ENCODE measurements at regions not wholly inside any gene's neighbourhood (a gene's known extent, or its start where the extent isn't known, plus 50 kb on each side); places are given as distances from the start of the nearest gene placed in this dataset.

DNA sequence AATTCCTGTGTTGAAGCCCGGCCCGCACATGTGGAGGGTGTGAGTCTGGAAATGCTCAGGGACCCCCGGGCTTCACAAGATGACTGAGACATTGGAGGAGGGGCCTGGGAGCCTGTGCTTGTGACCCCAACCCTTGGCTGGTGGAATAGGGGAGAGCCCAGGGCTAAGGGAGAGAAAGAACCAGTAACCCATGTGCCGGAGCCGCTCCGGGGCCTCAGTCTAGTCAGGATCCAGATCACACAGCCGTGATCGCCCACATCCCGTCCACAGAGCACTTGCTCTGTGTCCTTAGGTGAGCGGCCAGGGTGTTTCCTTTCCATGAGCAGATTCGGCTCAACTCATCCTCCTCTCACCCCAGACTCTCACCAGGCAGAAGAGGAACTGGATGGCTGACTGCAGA, 152.3 kb upstream of the RPS6KA2 start:
- Histone ChIP-seq H3K4me1 (ENCODE audit: control insufficient read depth in 1 of 2, low read depth in 2 of 2) (no peaks in the 10 kb centered on the region), H3K27me3 (replicated peaks; ENCODE audit: insufficient read depth) (no peaks in the 10 kb centered on the region), H3K36me3 (no peaks in the 10 kb centered on the region), H3K27ac (no peak overlapping the region), H3K4me3 (no peak overlapping the region), H3K9me3 (no peaks in the 10 kb centered on the region)
- no peak for ATAC-seq (ENCODE audit: insufficient number of reproducible peaks, low FRiP score, low read depth)
- TF ChIP-seq, protein P1, sequence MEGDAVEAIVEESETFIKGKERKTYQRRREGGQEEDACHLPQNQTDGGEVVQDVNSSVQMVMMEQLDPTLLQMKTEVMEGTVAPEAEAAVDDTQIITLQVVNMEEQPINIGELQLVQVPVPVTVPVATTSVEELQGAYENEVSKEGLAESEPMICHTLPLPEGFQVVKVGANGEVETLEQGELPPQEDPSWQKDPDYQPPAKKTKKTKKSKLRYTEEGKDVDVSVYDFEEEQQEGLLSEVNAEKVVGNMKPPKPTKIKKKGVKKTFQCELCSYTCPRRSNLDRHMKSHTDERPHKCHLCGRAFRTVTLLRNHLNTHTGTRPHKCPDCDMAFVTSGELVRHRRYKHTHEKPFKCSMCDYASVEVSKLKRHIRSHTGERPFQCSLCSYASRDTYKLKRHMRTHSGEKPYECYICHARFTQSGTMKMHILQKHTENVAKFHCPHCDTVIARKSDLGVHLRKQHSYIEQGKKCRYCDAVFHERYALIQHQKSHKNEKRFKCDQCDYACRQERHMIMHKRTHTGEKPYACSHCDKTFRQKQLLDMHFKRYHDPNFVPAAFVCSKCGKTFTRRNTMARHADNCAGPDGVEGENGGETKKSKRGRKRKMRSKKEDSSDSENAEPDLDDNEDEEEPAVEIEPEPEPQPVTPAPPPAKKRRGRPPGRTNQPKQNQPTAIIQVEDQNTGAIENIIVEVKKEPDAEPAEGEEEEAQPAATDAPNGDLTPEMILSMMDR (IDR thresholded peaks at IDR 0.05) = no peak
- DNase-seq (ENCODE audit: low spot score) = no peak

DNA sequence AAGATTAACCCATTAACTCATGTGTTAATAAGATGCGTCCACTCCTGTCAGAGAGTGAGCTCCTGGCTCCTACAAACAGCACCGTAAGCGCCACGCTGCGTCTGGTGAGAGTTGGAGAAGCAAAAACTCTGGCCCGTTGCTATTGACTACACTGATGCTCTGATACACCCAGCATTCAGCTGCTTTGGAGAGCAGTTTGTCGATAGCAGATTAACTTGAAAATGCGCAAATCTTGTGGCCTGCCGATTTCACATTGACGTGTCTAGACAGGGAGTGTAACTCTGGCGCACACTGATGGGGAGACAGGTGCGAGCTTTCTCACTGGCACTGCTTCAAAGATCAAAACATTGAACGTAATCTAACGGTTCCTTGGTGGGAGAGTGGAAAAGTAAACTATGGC, 151.7 kb upstream of the RPS6KA2 start:
- Histone ChIP-seq H3K4me3 (no peak overlapping the region), H3K27ac (no peak overlapping the region), H3K4me1 (ENCODE audit: control insufficient read depth in 1 of 2, low read depth in 2 of 2) (no peaks in the 10 kb centered on the region), H3K9me3 (no peaks in the 10 kb centered on the region), H3K27me3 (replicated peaks; ENCODE audit: insufficient read depth) (no peaks in the 10 kb centered on the region), H3K36me3 (no peaks in the 10 kb centered on the region)
- DNase-seq (ENCODE audit: low spot score) (no peak), ATAC-seq (ENCODE audit: insufficient number of reproducible peaks, low FRiP score, low read depth) (no peak)
- TF ChIP-seq, protein P1 (IDR thresholded peaks at IDR 0.05) = no peak

DNA sequence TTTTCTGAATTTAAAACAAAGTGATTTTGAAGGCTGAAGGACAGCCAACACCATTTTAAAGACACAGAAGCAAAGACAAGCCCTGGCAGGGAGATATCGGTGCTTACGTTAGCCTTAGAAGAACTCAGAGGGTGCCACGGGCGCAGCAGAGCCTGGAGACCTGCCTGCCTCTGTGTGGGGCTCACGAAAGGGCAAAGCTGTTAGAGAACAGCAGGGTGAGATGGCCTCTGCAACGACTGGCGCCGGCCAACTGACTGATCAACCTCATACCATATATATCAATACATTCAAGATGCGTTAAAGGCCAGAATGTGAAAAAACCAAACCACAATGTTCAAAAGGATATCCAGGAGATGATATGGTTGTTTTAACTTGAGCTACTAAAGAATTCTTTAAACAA, 151.0 kb upstream of the RPS6KA2 start:
- H3K4me1 ChIP-seq (ENCODE audit: control insufficient read depth in 1 of 2, low read depth in 2 of 2) = no peaks in the 10 kb centered on the region
- no peaks in the 10 kb centered on the region for H3K9me3 ChIP-seq
- H3K36me3 ChIP-seq = no peaks in the 10 kb centered on the region
- no peak for ATAC-seq (ENCODE audit: insufficient number of reproducible peaks, low FRiP score, low read depth)
- H3K4me3 ChIP-seq = no peak overlapping the region
- DNase-seq (ENCODE audit: low spot score) = no peak
- TF ChIP-seq, protein P1 (IDR thresholded peaks at IDR 0.05) = no peak
- H3K27ac ChIP-seq = no peak overlapping the region
- no peaks in the 10 kb centered on the region for H3K27me3 ChIP-seq (replicated peaks; ENCODE audit: insufficient read depth)

DNA sequence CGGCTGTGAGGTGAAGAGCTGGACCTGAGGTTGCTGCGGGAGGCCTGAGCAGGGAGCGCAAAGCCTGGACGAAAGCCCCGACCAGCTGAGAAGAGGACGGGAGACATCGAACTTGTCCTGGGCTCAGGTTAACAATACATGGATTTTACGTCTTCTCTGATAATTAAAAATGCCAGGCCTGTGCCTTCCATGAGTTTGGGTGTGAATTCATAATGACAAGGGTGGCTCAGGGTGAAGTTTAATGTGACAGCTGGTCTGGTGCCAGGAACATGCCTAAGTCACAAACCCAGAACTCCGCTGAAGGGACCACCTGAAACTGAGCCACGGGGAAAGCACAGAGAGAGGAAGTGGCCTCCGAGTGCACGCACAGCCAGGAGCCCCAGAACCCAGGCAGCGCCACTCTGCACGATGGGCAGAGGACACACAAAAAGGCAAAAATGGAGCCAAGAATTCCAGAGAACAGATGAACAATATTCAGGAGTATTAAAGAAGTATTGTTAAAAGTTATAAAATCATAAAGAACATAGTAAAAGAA, 150.1 kb upstream of the RPS6KA2 start:
- no peaks in the 10 kb centered on the region for H3K9me3 ChIP-seq
- TF ChIP-seq, protein P1 (IDR thresholded peaks at IDR 0.05) = no peak
- no peak for DNase-seq (ENCODE audit: low spot score)
- no peak for ATAC-seq (ENCODE audit: insufficient number of reproducible peaks, low FRiP score, low read depth)
- H3K27ac ChIP-seq = no peak overlapping the region
- no peaks in the 10 kb centered on the region for H3K4me1 ChIP-seq (ENCODE audit: control insufficient read depth in 1 of 2, low read depth in 2 of 2)
- H3K36me3 ChIP-seq = no peaks in the 10 kb centered on the region
- H3K27me3 ChIP-seq (replicated peaks; ENCODE audit: insufficient read depth) = no peaks in the 10 kb centered on the region
- no peak overlapping the region for H3K4me3 ChIP-seq

DNA sequence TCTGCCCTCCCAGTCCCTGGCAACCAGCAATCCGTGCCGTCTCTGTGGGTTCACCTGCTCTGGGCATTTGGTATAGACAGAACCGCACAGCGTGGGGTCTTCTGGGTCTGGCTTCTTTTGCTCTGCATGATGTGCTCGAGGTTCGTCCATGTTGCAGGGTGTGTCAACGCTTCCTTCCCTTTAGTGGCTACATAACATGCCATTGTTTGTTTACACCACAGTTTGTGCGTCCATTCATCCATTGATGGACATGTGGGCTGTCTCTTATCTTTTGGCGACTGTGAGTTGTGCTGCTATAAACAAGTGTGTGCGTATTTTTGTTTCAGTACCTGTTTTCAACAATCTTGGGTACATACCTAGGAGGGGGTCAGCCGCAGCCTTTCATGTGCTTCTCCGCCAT, 149.5 kb upstream of the RPS6KA2 start:
- no peak overlapping the region for H3K4me3 ChIP-seq
- DNase-seq (ENCODE audit: low spot score) = no peak
- no peak for ATAC-seq (ENCODE audit: insufficient number of reproducible peaks, low FRiP score, low read depth)
- H3K27ac ChIP-seq = no peak overlapping the region
- H3K9me3 ChIP-seq = no peaks in the 10 kb centered on the region
- H3K36me3 ChIP-seq = no peaks in the 10 kb centered on the region
- TF ChIP-seq, protein P1 (IDR thresholded peaks at IDR 0.05) = no peak
- no peaks in the 10 kb centered on the region for H3K4me1 ChIP-seq (ENCODE audit: control insufficient read depth in 1 of 2, low read depth in 2 of 2)
- no peaks in the 10 kb centered on the region for H3K27me3 ChIP-seq (replicated peaks; ENCODE audit: insufficient read depth)
